Osteoblast (primary cell): ENCODE measurements at regions not wholly inside any gene's neighbourhood (a gene's known extent, or its start where the extent isn't known, plus 50 kb on each side); places are given as distances from the start of the nearest gene placed in this dataset.
A peak's percentile ranks its signal among the peaks of the same experiment; 100 is the strongest.

Experiments used
- DNase-seq: peaks from one replicate; pipeline ENCODE4 v3.0.0; 2011; ENCODE audit warnings: low spot score, mixed read lengths; ENCODE audit not compliant: insufficient read length; ENCODE audit errors: missing footprints
- H2AFZ ChIP-seq: 2 replicates; pipeline ENCODE4 v1.6.0; 2011; ENCODE audit warnings: mild to moderate bottlenecking, low read length
- H3K27ac ChIP-seq: 2 replicates; pipeline ENCODE4 v1.5.1; 2011; ENCODE audit warnings: mild to moderate bottlenecking, low read depth, low read length, moderate library complexity
- H3K27me3 ChIP-seq: 2 replicates; pipeline ENCODE4 v1.6.0; 2012; ENCODE audit warnings: mild to moderate bottlenecking, control low read depth, inconsistent platforms, low read length, moderate library complexity; ENCODE audit not compliant: insufficient read depth
- H3K36me3 ChIP-seq: 2 replicates; pipeline ENCODE4 v1.5.1; 2011; ENCODE audit warnings: mild to moderate bottlenecking, low read length, control low read depth, moderate library complexity; ENCODE audit not compliant: insufficient read depth
- H3K4me1 ChIP-seq: 2 replicates; pipeline ENCODE4 v1.5.1; 2011; ENCODE audit warnings: mild to moderate bottlenecking, low read length, control low read depth, moderate library complexity; ENCODE audit not compliant: insufficient read depth
- H3K4me2 ChIP-seq: 2 replicates; pipeline ENCODE4 v1.6.0; 2011; ENCODE audit warnings: mild to moderate bottlenecking, low read length; ENCODE audit not compliant: insufficient read depth
- H3K4me3 ChIP-seq: fragments of 200-600 bp; sonication (generic); 3 replicates; pipeline ENCODE4 v1.5.1; 2012; ENCODE audit warnings: mild to moderate bottlenecking, low read length, inconsistent platforms; ENCODE audit not compliant: insufficient read depth
- H3K79me2 ChIP-seq: 2 replicates; pipeline ENCODE4 v1.6.0; 2012; ENCODE audit warnings: mild to moderate bottlenecking, low read length, control low read depth, inconsistent platforms; ENCODE audit not compliant: insufficient read depth
- H3K9me3 ChIP-seq: 2 replicates; pipeline ENCODE4 v1.5.1; 2011; ENCODE audit warnings: low read depth, low read length, control low read depth
- H4K20me1 ChIP-seq: 2 replicates; pipeline ENCODE4 v1.6.0; 2012; ENCODE audit warnings: mild to moderate bottlenecking, low read length, control low read depth; ENCODE audit not compliant: insufficient read depth
- CTCF ChIP-seq: IDR thresholded peaks from 2 replicates; pipeline ENCODE4 v1.5.1; 2011; ENCODE audit warnings: mild to moderate bottlenecking, low read depth, low read length, moderate library complexity; ENCODE audit errors: extremely low read depth

GRCh38 chr10:28130267-28130666 is 131.4 kb upstream of the ODAD2 start:
- no peaks in the 10 kb centered on the region for H4K20me1 ChIP-seq
- H3K4me2 ChIP-seq, result peak overlapping the region; percentile 49
- TF ChIP-seq CTCF, result no peak
- no peaks in the 10 kb centered on the region for H3K79me2 ChIP-seq
- H2AFZ ChIP-seq, result no peak overlapping the region
- DNase-seq, result peak; percentile 44
- H3K9me3 ChIP-seq, result no peaks in the 10 kb centered on the region
- peaks cover 6% of the 10 kb centered on the region for H3K4me1 ChIP-seq
- no peaks in the 10 kb centered on the region for H3K27me3 ChIP-seq
- H3K4me3 ChIP-seq, result no peak overlapping the region
- H3K36me3 ChIP-seq, result no peaks in the 10 kb centered on the region
- H3K27ac ChIP-seq, result peak overlapping the region; percentile 57

GRCh38 chr10:28127881-28128280 is 129.0 kb upstream of the ODAD2 start:
- no peak overlapping the region for H3K4me2 ChIP-seq
- H3K9me3 ChIP-seq, result no peaks in the 10 kb centered on the region
- no peak for DNase-seq

GRCh38 chr10:28125701-28126100 is 126.8 kb upstream of the ODAD2 start:
- Histone ChIP-seq H3K4me2 (no peak overlapping the region), H3K36me3 (no peaks in the 10 kb centered on the region), H3K9me3 (no peaks in the 10 kb centered on the region), H3K27me3 (no peaks in the 10 kb centered on the region), H4K20me1 (no peaks in the 10 kb centered on the region), H3K4me3 (no peak overlapping the region), H2AFZ (no peak overlapping the region), H3K27ac (no peak overlapping the region), H3K4me1 (peaks cover 19% of the 10 kb centered on the region), H3K79me2 (no peaks in the 10 kb centered on the region)
- TF ChIP-seq CTCF, result no peak
- DNase-seq, result no peak

More at GRCh38 chr10:28127881-28128280, 129.0 kb upstream of the ODAD2 start:
- Histone ChIP-seq H3K27ac (no peak overlapping the region), H4K20me1 (no peaks in the 10 kb centered on the region), H3K4me3 (no peak overlapping the region), H3K4me1 (peaks cover 19% of the 10 kb centered on the region), H3K27me3 (no peaks in the 10 kb centered on the region), H3K79me2 (no peaks in the 10 kb centered on the region), H2AFZ (no peak overlapping the region), H3K36me3 (no peaks in the 10 kb centered on the region)
- no peak for TF ChIP-seq CTCF

GRCh38 chr10:28120795-28121194 is 121.9 kb upstream of the ODAD2 start:
- peaks cover 13% of the 10 kb centered on the region for H3K4me1 ChIP-seq
- no peak for DNase-seq
- H3K4me3 ChIP-seq, result no peak overlapping the region
- no peak for TF ChIP-seq CTCF
- H2AFZ ChIP-seq, result no peak overlapping the region
- H3K27me3 ChIP-seq, result no peaks in the 10 kb centered on the region
- H4K20me1 ChIP-seq, result no peaks in the 10 kb centered on the region
- no peak overlapping the region for H3K27ac ChIP-seq
- H3K79me2 ChIP-seq, result no peaks in the 10 kb centered on the region
- no peaks in the 10 kb centered on the region for H3K36me3 ChIP-seq
- no peaks in the 10 kb centered on the region for H3K9me3 ChIP-seq
- no peak overlapping the region for H3K4me2 ChIP-seq
